Transverse colon (tissue), 4 donors: ENCODE measurements at regions not wholly inside any gene's neighbourhood (a gene's known extent, or its start where the extent isn't known, plus 50 kb on each side); places are given as distances from the start of the nearest gene placed in this dataset.

Source experiments
- DNase-seq: peaks from one replicate; pipeline ENCODE4 v3.0.0-alpha.2; 2019
- H3K27ac ChIP-seq, 4 donors: fragments of 200-600 bp; sonication (generic); 2 replicates each; pipeline ENCODE4 v1.5.1; 2016 to 2018; ENCODE audit warnings: inconsistent platforms in 4 of 4
- H3K27me3 ChIP-seq: fragments of 200-600 bp; sonication (generic); 2 replicates; pipeline ENCODE4 v1.5.1; 2017; ENCODE audit warnings: inconsistent platforms
- H3K36me3 ChIP-seq, 4 donors: fragments of 200-600 bp; sonication (generic); 2 replicates each; pipeline ENCODE4 v1.5.1; 2017 to 2019; ENCODE audit warnings: inconsistent platforms in 4 of 4
- H3K4me1 ChIP-seq, 4 donors: fragments of 200-600 bp; sonication (generic); 2 replicates each; pipeline ENCODE4 v1.5.1; 2017 to 2020; ENCODE audit warnings: inconsistent platforms in 4 of 4
- H3K4me3 ChIP-seq, 4 donors: fragments of 200-600 bp; sonication (generic); 1 replicate in 1 of 4; 2 replicates in 3 of 4; pipeline versions ENCODE4 v1.5.1 to v1.6.1; 2017 to 2019; ENCODE audit warnings: inconsistent platforms in 4 of 4
- H3K9me3 ChIP-seq, 2 donors: fragments of 200-600 bp; sonication (generic); 2 replicates each; pipeline ENCODE4 v1.5.1; 2017 to 2019; ENCODE audit warnings: inconsistent platforms in 2 of 2
- CTCF ChIP-seq, 5 experiments: fragments of 200-600 bp in 3 of 5; fragments of 450-650 bp in 2 of 5; sonication (generic) in 3 of 5; IDR thresholded peaks; 1 replicate in 2 of 5; 2 replicates in 3 of 5; pipeline ENCODE4 v1.5.1; 2016 to 2017; ENCODE audit warnings: antibody characterized with exemption in 5 of 5, inconsistent platforms in 3 of 5, mild to moderate bottlenecking in 2 of 5, moderate library complexity in 1 of 5
- EP300 ChIP-seq: sonication (generic); formaldehyde crosslinking; IDR thresholded peaks from one replicate; pipeline ENCODE4 v1.6.1; 2017; ENCODE audit warnings: antibody characterized with exemption, low read depth
- POLR2A ChIP-seq: fragments of 450-650 bp; IDR thresholded peaks from one replicate; pipeline ENCODE4 v1.6.1; 2016; ENCODE audit warnings: antibody characterized with exemption, mild to moderate bottlenecking, moderate library complexity
- POLR2AphosphoS5 ChIP-seq, 3 donors: sonication (generic); formaldehyde crosslinking; IDR thresholded peaks; one replicate each; pipeline ENCODE4 v1.6.1; 2016; ENCODE audit warnings: antibody characterized with exemption in 3 of 3
- WGBS, 2 donors: methylation state at CpG; one replicate each; pipeline ENCODE4 v1.1.5; 2018; ENCODE audit warnings: low coverage in 1 of 2; 5-methylcytosine and 5-hydroxymethylcytosine counted together
- in situ Hi-C, 4 donors: fragments of 200-750 bp; cut with MboI; loops; one replicate each; pipeline versions ENCODE4 v1.15.0 to v1.15.1; 2017; ENCODE audit warnings: low sequenced_read_pairs in 3 of 4, low pct_ligation_motif_present in 1 of 4, low pct_unique_long_range_greater_than_20kb in 1 of 4
- intact Hi-C: fragments of 100-400 bp; cut with DNase I; formaldehyde crosslinking; loops from one replicate; pipeline ENCODE4 v1.15.1; 2023; ENCODE audit warnings: low total_unique reads

- 88 to 93% methylated on average over 2 of the region's 2 CpGs for WGBS, 2 donors
- Histone ChIP-seq H3K27me3 (no peaks in the 10 kb centered on the region), H3K36me3 (no peaks in the 10 kb centered on the region), H3K4me1 (peaks cover 0 to 3% (median 0%) of the 10 kb centered on the region in 4 donors), H3K27ac (no peak overlapping the region), H3K4me3 (no peak overlapping the region), H3K9me3 (no peaks in the 10 kb centered on the region)
- intact Hi-C loops = no loop called here
- in situ Hi-C loops = no loop called here
- TF ChIP-seq EP300 (no peak), CTCF (IDR thresholded peaks at IDR 0.05) (no peak), POLR2AphosphoS5 (IDR thresholded peaks at IDR 0.05) (no peak), POLR2A (no peak)
- no peak for DNase-seq
Observed at GRCh38 chr17:52470553-52470952, 312.0 kb upstream of the CA10 start.

GRCh38 chr17:52465407-52465806 lies 306.9 kb upstream of the CA10 start:
- H3K27ac ChIP-seq = no peak overlapping the region
- in situ Hi-C loops (no loop called here), intact Hi-C loops (loop anchor here (10.0 kb wide), 1 partner anchor 1101 kb away; no protein-coding TSS in a partner anchor)
- no peaks in the 10 kb centered on the region for H3K9me3 ChIP-seq
- DNase-seq = no peak
- no peaks in the 10 kb centered on the region for H3K27me3 ChIP-seq
- no peaks in the 10 kb centered on the region for H3K36me3 ChIP-seq
- no peak for TF ChIP-seq EP300
- no peak for TF ChIP-seq CTCF (IDR thresholded peaks at IDR 0.05)
- no peak for TF ChIP-seq POLR2AphosphoS5 (IDR thresholded peaks at IDR 0.05)
- TF ChIP-seq POLR2A = no peak
- H3K4me3 ChIP-seq = no peak overlapping the region
- H3K4me1 ChIP-seq = no peaks in the 10 kb centered on the region
- 73% methylated on average over 3 of the region's 3 CpGs; no CpG with 5 or more reads in 1 of the 2 donors for WGBS, 2 donors

- in situ Hi-C loops = no loop called here
- H3K9me3 ChIP-seq = no peaks in the 10 kb centered on the region
- no peak for DNase-seq
- H3K36me3 ChIP-seq = no peaks in the 10 kb centered on the region
- H3K4me1 ChIP-seq = no peaks in the 10 kb centered on the region
- no peak overlapping the region for H3K27ac ChIP-seq
- no peaks in the 10 kb centered on the region for H3K27me3 ChIP-seq
- TF ChIP-seq POLR2AphosphoS5 (IDR thresholded peaks at IDR 0.05) (no peak), EP300 (no peak), CTCF (IDR thresholded peaks at IDR 0.05) (no peak), POLR2A (no peak)
- intact Hi-C loops = no loop called here
- H3K4me3 ChIP-seq = no peak overlapping the region
Observed at GRCh38 chr17:52451294-52451861, 292.9 kb upstream of the CA10 start.

GRCh38 chr17:52442350-52442749 lies 283.8 kb upstream of the CA10 start:
- Histone ChIP-seq H3K4me1 (no peaks in the 10 kb centered on the region), H3K9me3 (no peaks in the 10 kb centered on the region), H3K27me3 (no peaks in the 10 kb centered on the region), H3K27ac (no peak overlapping the region), H3K4me3 (no peak overlapping the region), H3K36me3 (no peaks in the 10 kb centered on the region)
- DNase-seq = no peak
- 73 to 83% methylated on average over 2 of the region's 2 CpGs for WGBS, 2 donors
- no peak for TF ChIP-seq POLR2AphosphoS5 (IDR thresholded peaks at IDR 0.05)
- in situ Hi-C loops = loop anchor here in 1 of 4 donors (25.0 kb wide), 1 partner anchor 105 kb away; no protein-coding TSS in a partner anchor
- intact Hi-C loops = no loop called here

- DNase-seq = no peak
- Histone ChIP-seq H3K9me3 (no peaks in the 10 kb centered on the region), H3K27ac (no peak overlapping the region), H3K4me1 (no peaks in the 10 kb centered on the region), H3K27me3 (no peaks in the 10 kb centered on the region), H3K36me3 (no peaks in the 10 kb centered on the region), H3K4me3 (no peak overlapping the region)
- in situ Hi-C loops (no loop called here), intact Hi-C loops (no loop called here)
- 63 to 68% methylated on average over 2 of the region's 2 CpGs for WGBS, 2 donors
- no peak for TF ChIP-seq POLR2A
- TF ChIP-seq CTCF (IDR thresholded peaks at IDR 0.05) = no peak
- no peak for TF ChIP-seq POLR2AphosphoS5 (IDR thresholded peaks at IDR 0.05)
- TF ChIP-seq EP300 = no peak
Observed at GRCh38 chr17:52420555-52421078, 262.1 kb upstream of the CA10 start.
